RPMI8226 (cell line): ENCODE measurements at regions not wholly inside any gene's neighbourhood (a gene's known extent, or its start where the extent isn't known, plus 50 kb on each side); places are given as distances from the start of the nearest gene placed in this dataset.
"Not testable (repeated sequence)": the region's sequence is repeated elsewhere in the genome, so short reads cannot be mapped to it uniquely, and the experiment has no call there.

Experiments used
- DNase-seq: peaks from one replicate; pipeline ENCODE4 v3.0.0-alpha.2; 2015

DNA sequence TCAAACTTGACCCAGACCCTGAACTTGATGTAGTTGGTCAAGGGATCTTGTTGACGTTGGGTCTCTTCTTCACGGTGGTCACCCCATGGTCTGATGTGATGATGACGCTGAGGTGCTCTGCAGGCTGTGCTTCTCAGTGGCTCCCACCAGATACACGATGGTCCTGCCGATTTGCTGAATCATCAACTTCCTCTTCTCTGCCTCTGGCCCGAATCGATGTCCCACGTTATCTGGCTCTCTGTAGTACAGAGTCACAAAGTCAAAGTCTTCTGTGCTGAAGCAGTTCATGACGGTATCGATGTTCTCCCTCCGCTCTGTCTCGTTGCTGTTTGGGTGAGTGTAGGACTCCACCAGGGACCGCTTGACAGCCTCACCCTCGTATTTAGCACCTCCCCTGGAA lies 58.5 kb upstream of the ZNF195 start:
- DNase-seq: not testable (repeated sequence)

DNA sequence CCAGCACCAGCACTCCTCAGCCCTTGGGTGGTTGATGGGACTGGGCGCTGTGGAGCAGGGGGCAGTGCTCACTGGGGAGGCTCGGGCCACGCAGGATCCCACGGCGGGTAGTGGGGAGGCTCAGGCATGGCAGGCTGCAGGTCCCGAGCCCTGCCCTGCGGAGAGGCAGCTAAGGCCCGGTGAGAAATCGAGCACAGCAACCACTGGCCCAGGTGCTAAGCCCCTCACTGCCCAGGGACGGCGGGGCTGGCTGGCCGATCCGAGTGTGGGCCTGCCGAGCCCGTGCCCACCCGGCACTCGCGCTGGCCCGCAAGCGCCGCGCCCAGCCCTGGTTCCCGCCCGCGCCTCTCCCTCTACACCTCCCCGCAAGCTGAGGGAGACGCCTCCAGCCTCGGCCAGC lies 56.0 kb upstream of the ZNF195 start:
- DNase-seq: no peak

DNA sequence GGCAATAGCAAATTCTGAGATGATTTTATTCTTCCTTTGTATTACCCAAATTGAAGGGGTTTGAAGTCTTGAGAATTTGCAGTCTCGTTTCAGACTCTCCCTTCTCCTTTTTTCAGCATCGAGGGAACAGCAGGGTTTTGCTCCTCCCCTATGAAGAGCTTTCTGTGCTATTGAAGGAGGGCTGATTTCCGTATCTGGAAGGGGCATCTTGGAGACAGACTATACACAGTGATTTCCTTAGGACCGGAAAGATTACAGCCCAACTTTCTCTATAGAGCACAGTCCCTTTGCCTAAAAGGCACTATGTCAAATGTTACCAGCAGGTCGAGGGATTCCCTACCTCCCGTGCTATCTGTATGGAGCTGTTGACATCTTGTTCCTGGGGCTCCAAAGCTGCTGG lies 50.2 kb upstream of the ZNF195 start:
- not testable (repeated sequence) for DNase-seq
